RWPE2 (cell line): ENCODE measurements at regions not wholly inside any gene's neighbourhood (a gene's known extent, or its start where the extent isn't known, plus 50 kb on each side); places are given as distances from the start of the nearest gene placed in this dataset.

ENCODE experiments used
- ATAC-seq: fragments of 200-7000 bp; cut with Tn5 transposase; 3 replicates; pipeline ENCODE4 v1.9.1; 2021; ENCODE audit warnings: low read depth
- DNase-seq: peaks from one replicate; pipeline ENCODE4 v3.0.0-alpha.2; 2020; ENCODE audit warnings: low spot score
- H3K27ac ChIP-seq: fragments of 450-650 bp; 2 replicates; pipeline ENCODE4 v1.5.1; 2017; ENCODE audit warnings: mild to moderate bottlenecking; ENCODE audit not compliant: poor library complexity, severe bottlenecking
- H3K27me3 ChIP-seq: fragments of 250-450 bp; sonication (Bioruptor Pico); 2 replicates; pipeline ENCODE4 v1.5.1; 2021; ENCODE audit warnings: mild to moderate bottlenecking, moderate library complexity; ENCODE audit not compliant: insufficient read depth, poor library complexity, severe bottlenecking
- H3K36me3 ChIP-seq: fragments of 250-450 bp; sonication (Bioruptor Pico); 2 replicates; pipeline ENCODE4 v1.5.1; 2020; ENCODE audit warnings: low read depth, mild to moderate bottlenecking, moderate library complexity
- H3K4me1 ChIP-seq: fragments of 250-450 bp; sonication (Bioruptor Pico); 2 replicates; pipeline ENCODE4 v1.5.1; 2021; ENCODE audit warnings: mild to moderate bottlenecking, moderate library complexity; ENCODE audit not compliant: insufficient read depth, poor library complexity, severe bottlenecking
- H3K4me3 ChIP-seq: fragments of 250-450 bp; sonication (Bioruptor Pico); 2 replicates; pipeline ENCODE4 v1.5.1; 2021; ENCODE audit warnings: mild to moderate bottlenecking, moderate library complexity; ENCODE audit not compliant: severe bottlenecking
- H3K9me3 ChIP-seq: fragments of 250-450 bp; sonication (Bioruptor Pico); 2 replicates; pipeline ENCODE4 v1.5.1; 2021; ENCODE audit warnings: mild to moderate bottlenecking, moderate library complexity; ENCODE audit not compliant: severe bottlenecking
- CTCF ChIP-seq: fragments of 450-650 bp; IDR thresholded peaks from one replicate; pipeline ENCODE4 v1.5.1; 2017; ENCODE audit warnings: mild to moderate bottlenecking, moderate library complexity; ENCODE audit not compliant: poor library complexity, severe bottlenecking

GRCh38 chr11:107179829-107180228, 161.6 kb upstream of the GUCY1A2 start:
- ATAC-seq = no peak
- Histone ChIP-seq H3K36me3 (no peaks in the 10 kb centered on the region), H3K4me3 (no peak overlapping the region), H3K27me3 (no peaks in the 10 kb centered on the region), H3K9me3 (peaks cover 1% of the 10 kb centered on the region), H3K4me1 (no peaks in the 10 kb centered on the region), H3K27ac (no peak overlapping the region)
- TF ChIP-seq CTCF = no peak
- DNase-seq = no peak

- Histone ChIP-seq H3K9me3 (peaks cover 1% of the 10 kb centered on the region), H3K4me3 (no peak overlapping the region), H3K4me1 (no peaks in the 10 kb centered on the region), H3K27me3 (no peaks in the 10 kb centered on the region), H3K36me3 (no peaks in the 10 kb centered on the region), H3K27ac (no peak overlapping the region)
- no peak for TF ChIP-seq CTCF
- DNase-seq = no peak
- ATAC-seq = no peak
Measured at GRCh38 chr11:107177106-107177477, 158.8 kb upstream of the GUCY1A2 start.

GRCh38 chr11:107176148-107177105, 158.2 kb upstream of the GUCY1A2 start:
- Histone ChIP-seq H3K27ac (no peak overlapping the region), H3K36me3 (no peaks in the 10 kb centered on the region), H3K27me3 (no peaks in the 10 kb centered on the region), H3K4me3 (no peak overlapping the region), H3K4me1 (no peaks in the 10 kb centered on the region), H3K9me3 (peaks cover 1% of the 10 kb centered on the region)
- ATAC-seq = no peak
- TF ChIP-seq CTCF = no peak
- DNase-seq = peak; percentile 47

- no peak overlapping the region for H3K27ac ChIP-seq
- no peak for TF ChIP-seq CTCF
- H3K36me3 ChIP-seq = no peaks in the 10 kb centered on the region
- H3K9me3 ChIP-seq = no peaks in the 10 kb centered on the region
- no peaks in the 10 kb centered on the region for H3K4me1 ChIP-seq
- H3K27me3 ChIP-seq = no peaks in the 10 kb centered on the region
- DNase-seq (no peak), ATAC-seq (no peak)
- no peak overlapping the region for H3K4me3 ChIP-seq
Measured at GRCh38 chr11:107174856-107175255, 156.6 kb upstream of the GUCY1A2 start.

- DNase-seq (no peak), ATAC-seq (peak; percentile 40; the same call in 1 of the 3 replicates)
- Histone ChIP-seq H3K36me3 (no peaks in the 10 kb centered on the region), H3K27ac (no peak overlapping the region), H3K4me1 (no peaks in the 10 kb centered on the region), H3K4me3 (no peak overlapping the region), H3K27me3 (no peaks in the 10 kb centered on the region), H3K9me3 (no peaks in the 10 kb centered on the region)
- no peak for TF ChIP-seq CTCF
Measured at GRCh38 chr11:107172996-107173395, 154.7 kb upstream of the GUCY1A2 start.
